NCI-H748 (cell line): ENCODE measurements at regions not wholly inside any gene's neighbourhood (a gene's known extent, or its start where the extent isn't known, plus 50 kb on each side); places are given as distances from the start of the nearest gene placed in this dataset.
"Not testable (repeated sequence)": the region's sequence is repeated elsewhere in the genome, so short reads cannot be mapped to it uniquely, and the experiment has no call there.

ENCODE experiments used
- DNase-seq: peaks from one replicate; lab custom pipeline; 2025; ENCODE audit not compliant: unreplicated experiment; lab: John Stamatoyannopoulos, UW

DNA sequence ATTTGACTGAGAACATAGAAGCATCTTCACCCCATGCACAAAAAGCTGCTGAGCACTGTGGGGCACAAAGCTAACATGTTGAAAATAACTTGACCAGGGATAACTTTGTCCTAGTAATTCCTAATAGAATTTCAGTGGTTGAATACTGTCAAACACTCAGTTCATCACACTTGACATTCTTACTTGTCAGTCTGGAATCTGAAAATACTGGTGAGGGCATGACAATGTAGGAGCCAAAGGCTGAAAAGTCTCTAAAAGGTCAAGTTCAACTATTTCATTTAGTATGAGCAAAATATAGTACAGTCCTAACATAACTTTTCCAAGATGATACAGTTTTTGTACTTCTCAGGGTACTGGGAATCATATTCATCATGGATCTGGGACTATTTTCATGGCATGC, 504.4 kb upstream of the LMO3 start:
- DNase-seq: no peak

DNA sequence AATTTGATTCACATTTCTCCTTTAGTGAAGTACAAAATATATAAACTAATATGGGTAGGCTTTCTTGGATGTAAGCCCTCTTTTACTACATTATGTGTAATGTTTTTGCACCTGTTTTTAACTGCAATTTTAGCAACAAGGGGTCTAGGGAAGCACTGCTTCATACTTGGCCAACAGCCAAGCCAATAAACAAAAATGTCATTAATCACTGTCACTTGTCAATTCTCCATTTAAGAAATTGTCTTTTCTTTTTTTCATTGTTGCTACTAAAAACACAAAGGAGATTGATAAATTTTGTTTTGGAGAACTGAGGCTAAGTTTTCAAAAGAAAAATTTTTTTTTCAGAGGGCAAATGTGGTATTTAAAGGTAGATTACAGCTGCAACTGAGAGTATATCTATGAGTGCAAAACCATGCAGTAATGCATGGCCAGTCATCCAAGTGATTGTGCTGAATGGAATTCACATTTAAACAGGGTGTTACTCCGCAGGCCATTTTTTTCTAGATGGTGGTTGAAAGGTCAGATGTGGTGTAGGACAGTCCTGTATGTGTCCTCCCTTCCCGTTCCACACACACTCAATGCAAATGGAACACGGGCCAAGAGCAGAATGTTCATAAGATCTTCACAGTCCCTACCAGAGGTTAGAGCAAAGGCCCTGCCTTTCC, 503.0 kb upstream of the LMO3 start:
- peak; percentile 90 for DNase-seq

GRCh38 chr12:17104801-17105200, 498.8 kb upstream of the LMO3 start:
- DNase-seq: no peak

DNA sequence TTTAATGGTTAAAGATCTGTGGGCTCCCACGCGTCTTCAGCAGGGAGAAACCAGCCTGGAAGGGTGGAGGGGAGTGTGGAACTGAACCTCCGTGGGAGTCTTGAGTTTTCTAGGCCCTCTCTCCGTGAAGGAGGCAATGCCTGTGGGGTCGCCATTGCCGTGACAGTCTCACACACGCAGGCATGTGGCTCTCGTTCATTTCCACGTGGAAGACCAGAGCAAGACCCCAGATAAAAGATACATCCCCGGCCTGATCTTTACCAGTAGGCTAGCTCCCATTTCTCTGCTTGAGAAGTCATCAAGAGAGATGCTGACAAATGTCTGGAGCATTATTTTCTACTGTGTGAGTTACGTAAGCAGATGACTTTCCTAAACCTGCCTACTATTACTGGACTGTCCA, 491.7 kb upstream of the LMO3 start:
- no peak for DNase-seq

DNA sequence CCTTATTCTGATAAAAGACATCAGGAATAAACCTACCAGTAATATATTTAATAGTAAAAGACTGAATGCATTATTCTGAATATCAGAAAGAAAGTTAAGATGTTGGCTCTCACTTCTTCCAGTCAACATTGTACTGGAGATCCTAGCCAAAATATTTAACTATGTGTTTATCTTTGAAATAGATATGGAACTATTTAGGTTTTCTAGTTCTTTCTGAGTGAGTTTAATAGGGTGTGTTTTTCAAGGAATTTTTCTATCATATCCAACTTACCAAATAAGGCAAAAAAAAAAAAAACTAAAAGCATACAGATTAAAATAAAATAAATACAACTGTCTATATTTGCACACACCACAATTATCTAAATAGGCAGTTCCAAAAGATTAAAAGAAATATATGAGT, 478.9 kb upstream of the LMO3 start:
- no peak for DNase-seq

GRCh38 chr12:17079251-17079909, 473.4 kb upstream of the LMO3 start:
- DNase-seq: peak; percentile 47

DNA sequence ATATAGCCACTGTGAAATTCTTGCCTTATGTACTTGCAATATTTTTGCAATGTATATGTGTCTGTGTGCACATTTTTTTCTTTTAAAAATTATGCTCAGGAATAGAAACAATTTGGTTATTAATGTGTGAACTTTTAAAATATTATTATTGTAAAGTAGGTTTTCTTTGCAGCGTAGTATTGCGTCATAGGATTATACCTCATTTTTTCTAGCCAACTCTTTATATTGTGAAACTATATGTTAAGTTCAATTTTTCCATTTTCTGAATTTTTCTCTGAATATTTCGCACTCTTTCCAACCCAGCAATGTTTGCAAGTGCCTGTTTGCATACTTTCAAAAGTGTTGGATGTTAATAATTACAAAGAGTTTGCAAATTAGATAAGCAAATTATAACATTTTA, 471.6 kb upstream of the LMO3 start:
- no peak for DNase-seq

DNA sequence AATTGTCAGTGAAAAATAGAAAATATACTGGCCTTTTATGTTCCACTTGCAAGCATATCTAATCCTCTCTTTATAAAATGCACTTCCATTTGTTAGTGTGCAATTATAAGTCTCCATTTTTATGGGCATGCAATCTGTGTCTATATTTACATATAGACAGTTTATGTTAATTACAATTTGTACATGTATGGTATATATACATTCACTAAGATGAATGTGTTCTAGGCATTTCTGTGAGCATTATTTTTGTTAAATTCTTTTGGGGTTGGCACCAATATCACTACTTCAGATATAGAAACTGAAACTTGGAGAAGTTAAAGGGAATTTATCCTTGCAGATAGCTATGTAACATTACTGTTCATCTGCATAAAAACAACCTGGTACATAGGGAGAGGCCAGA, 470.8 kb upstream of the LMO3 start:
- DNase-seq: peak; percentile 37

GRCh38 chr12:17076028-17076744, 470.2 kb upstream of the LMO3 start:
- peak; percentile 86 for DNase-seq

DNA sequence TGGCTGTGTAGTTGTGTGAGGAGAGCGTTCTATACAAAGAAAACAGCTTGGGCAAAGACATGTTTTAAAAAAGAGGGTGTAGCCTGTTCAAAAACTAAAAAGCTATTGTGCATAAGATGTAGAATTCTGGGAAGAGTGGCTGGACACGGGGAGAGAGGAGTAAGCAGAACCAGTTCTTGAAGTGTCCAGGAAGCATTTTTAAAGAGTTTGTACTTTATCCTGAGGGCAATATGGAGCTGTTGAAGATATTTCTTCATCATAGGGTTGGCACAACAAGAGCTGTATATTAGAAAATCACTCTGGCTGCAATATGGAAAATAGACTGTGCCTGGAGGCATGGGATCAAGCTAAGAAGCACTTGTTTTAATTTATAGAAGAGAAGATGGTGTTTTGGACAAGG, 458.9 kb upstream of the LMO3 start:
- DNase-seq: no peak

DNA sequence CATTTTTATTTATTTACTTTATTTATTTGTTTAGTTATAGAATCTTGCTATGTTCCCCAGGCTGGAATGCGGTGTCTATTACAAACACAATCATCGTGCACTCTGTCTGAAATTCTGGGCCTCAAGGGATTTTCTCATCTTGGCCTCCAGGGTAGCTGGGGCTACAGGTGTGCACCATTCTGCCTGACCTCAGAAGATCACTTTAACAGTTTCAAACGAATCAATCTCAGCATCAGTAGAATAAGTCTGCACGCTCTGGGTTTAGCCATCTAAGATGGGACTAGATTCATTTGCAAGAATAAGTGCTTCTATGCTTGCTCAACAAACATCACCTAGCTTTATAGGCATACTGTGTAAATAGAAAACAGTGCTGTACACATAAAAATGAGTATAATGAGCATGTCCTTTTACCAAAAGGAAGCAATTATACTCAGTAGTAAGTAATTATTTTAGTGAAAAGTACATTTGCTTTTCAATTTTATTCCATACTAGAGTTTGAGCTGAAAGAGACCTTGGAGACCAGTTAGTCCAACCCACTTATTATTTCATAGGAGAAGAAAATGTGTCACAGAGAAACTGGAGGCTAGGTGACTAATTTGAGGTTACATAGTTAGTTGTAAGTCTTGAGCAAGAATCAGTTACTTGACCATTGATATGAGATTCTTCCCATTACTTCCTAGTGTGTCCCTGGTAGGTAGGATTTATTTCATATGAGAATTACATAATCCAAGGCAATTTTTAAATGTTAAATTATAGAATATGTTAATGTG, 456.5 kb upstream of the LMO3 start:
- DNase-seq: peak; percentile 94

DNA sequence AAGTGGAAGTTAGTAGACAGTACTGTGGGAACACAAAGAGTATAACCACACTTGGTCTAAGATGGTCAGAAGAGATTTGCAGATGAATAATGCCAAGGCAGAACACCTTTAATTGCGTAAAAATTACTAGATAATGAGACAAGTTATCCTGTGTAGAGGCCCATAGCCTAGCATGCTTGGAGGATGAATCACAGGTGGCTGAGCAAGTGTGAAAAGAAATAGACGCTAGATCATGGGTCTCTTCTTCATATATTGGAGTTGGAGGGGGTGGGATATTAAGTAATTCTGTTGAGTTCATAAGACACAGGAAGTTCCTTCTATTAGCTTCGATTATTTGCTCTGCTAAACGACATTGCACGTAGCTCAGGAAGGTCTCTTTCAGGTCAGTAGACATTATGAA, 454.3 kb upstream of the LMO3 start:
- DNase-seq: no peak

- DNase-seq: no peak
These were observed 450.6 kb upstream of the LMO3 start for GRCh38 chr12:17056546-17056945.

DNA sequence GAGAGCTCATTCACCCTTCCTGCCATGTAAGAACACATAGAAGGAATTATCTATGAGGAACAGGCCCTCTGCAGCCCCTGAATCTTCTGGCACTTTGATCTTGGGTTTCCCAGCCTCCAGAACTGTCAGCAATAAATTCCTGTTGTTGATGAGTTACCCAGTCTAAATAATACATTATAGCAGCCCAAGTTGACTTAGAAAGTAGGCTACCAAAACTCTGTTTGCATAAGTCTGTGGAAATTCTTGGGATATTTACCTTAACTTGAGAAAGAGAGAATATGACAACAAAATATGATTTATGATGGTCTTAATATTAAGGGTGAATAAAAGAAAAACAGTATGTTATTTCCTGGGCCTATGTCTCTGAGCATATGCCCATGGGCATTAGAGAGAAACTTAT, 433.0 kb upstream of the LMO3 start:
- DNase-seq: no peak

DNA sequence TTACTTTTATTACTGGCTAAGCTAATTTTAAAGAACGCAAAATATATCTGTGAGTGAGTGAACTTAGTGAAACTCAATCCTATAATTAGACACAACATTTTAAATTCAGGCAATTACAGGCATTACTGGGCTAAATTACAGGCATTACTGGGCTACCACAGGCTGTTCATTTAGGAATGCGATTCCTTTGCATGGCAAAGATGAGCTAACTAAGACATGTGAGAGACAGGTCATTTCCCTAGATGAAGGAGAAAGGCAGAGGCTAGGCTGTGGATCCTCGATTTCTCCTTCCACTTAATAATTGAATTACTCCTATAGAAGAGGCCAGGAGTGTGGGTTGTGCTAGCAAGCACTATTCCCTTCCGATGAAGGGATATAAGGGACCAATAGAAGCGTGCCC, 429.4 kb upstream of the LMO3 start:
- peak; percentile 36 for DNase-seq

DNA sequence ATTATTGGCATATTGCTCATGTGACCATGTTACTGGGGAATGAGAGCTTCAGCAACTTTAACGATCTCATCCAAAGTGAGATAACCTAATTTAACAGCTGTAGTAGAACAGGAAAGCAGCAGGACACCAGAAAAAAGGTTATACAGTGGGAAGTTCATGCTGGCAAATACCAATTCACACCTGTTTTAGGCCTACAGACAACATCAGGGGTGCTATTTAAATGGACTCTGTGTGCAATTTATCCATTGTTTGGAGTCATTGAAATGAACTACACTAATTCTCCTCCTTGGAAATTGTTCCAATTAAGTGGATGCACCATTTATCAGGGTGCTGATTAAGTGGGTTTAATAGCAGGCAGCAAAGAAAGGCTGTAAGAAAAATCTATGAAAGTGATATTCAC, 424.4 kb upstream of the LMO3 start:
- peak; percentile 82 for DNase-seq

DNA sequence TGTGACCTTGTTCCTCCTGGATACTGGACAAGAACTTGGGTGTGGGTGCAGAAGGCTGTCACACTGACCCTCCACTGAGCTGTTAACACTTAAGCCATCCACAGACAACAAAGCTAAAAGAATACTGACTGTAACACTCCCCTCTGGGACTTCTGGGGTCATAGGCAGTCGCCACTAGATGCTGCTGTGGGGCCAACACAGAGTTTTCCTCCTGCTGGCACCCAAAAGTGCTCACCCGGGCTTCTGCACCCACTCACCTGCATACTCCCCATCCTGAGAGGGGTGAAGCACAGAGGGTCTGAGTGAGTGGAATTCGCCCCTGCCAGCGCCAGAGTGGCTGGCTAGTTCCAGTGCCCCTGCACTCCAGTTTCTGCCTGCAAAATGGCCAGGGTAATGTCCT, 422.4 kb upstream of the LMO3 start:
- peak; percentile 1 for DNase-seq

- not testable (repeated sequence) for DNase-seq
These were observed 419.5 kb upstream of the LMO3 start for GRCh38 chr12:17025424-17025823.

- peak; percentile 30 for DNase-seq
These were observed 414.8 kb upstream of the LMO3 start for GRCh38 chr12:17020765-17021164.

GRCh38 chr12:17017402-17017801, 411.4 kb upstream of the LMO3 start:
- no peak for DNase-seq

GRCh38 chr12:17016116-17016864, 410.3 kb upstream of the LMO3 start:
- peak; percentile 3 for DNase-seq
